ENCODE measurements at regions not wholly inside any gene's neighbourhood (a gene's known extent, or its start where the extent isn't known, plus 50 kb on each side); places are given as distances from the start of the nearest gene placed in this dataset.
"Not testable (repeated sequence)": the region's sequence is repeated elsewhere in the genome, so short reads cannot be mapped to it uniquely, and the experiment has no call there.

DNA sequence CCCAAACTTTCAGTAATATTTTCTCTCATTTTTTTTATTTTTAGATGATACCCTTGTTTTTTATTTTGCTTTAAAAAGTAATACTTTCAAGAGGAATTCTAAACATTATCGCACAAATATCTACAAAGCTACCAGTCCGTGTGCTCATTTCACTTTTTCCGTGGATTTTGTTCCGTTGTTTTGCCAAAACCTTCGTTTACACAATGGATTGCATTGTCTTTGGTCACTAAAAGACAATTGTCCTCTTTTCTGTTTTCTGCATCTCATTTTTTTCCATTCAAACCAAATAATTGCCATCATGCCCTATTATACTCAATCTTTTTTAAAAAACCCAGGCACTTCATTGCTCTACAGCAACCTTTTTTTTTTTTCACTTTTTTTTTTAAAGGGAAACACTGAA lies 214.9 kb downstream of the CXXC4 start:
- Histone ChIP-seq H3K4me2 (ENCODE audit: low read length) (no peak overlapping the region), H3F3A (ENCODE audit: low read length, unreplicated experiment) (no peaks in the 10 kb centered on the region), H3K4me1 (ENCODE audit: insufficient read depth, low read length) (no peaks in the 10 kb centered on the region), H3K36me3 (ENCODE audit: low read depth, low read length) (no peaks in the 10 kb centered on the region), H3K9ac (ENCODE audit: low read length) (no peak overlapping the region), H2AFZ (ENCODE audit: low read length) (no peak overlapping the region), H3K9me2 (replicated peaks; ENCODE audit: low read length) (no peaks in the 10 kb centered on the region), H3K79me2 (ENCODE audit: low read length) (no peaks in the 10 kb centered on the region), H4K20me1 (ENCODE audit: low read length) (no peaks in the 10 kb centered on the region), H3K9me3 (ENCODE audit: low read length) (no peaks in the 10 kb centered on the region), H3K27ac (ENCODE audit: low read length) (no peak overlapping the region), H3K4me3 (ENCODE audit: low read length) (no peak overlapping the region), H3K27me3 (ENCODE audit: low read length) (peaks cover 7% of the 10 kb centered on the region; the same call in 1 of the 2 replicates)
- intact Hi-C loops (cut with micrococcal nuclease), result no loop called here
- ChIA-PET CTCF (no interaction called here), POLR2A (ENCODE audit: unreplicated experiment) (no interaction called here)
- no peak for DNase-seq
- no TSS peak for BruUV-seq (replicated peaks)
- TF ChIP-seq, protein P1, sequence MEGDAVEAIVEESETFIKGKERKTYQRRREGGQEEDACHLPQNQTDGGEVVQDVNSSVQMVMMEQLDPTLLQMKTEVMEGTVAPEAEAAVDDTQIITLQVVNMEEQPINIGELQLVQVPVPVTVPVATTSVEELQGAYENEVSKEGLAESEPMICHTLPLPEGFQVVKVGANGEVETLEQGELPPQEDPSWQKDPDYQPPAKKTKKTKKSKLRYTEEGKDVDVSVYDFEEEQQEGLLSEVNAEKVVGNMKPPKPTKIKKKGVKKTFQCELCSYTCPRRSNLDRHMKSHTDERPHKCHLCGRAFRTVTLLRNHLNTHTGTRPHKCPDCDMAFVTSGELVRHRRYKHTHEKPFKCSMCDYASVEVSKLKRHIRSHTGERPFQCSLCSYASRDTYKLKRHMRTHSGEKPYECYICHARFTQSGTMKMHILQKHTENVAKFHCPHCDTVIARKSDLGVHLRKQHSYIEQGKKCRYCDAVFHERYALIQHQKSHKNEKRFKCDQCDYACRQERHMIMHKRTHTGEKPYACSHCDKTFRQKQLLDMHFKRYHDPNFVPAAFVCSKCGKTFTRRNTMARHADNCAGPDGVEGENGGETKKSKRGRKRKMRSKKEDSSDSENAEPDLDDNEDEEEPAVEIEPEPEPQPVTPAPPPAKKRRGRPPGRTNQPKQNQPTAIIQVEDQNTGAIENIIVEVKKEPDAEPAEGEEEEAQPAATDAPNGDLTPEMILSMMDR (conservative IDR thresholded peaks at IDR 0.05; ENCODE audit: low read depth, low read length), result no peak
- TF ChIP-seq EZH2 (IDR thresholded peaks at IDR 0.05; ENCODE audit: low read length, unreplicated experiment) (no peak), EZH2phosphoT487 (IDR thresholded peaks at IDR 0.05; ENCODE audit: borderline replicate concordance, low read length) (no peak)
- ATAC-seq, result no peak

DNA sequence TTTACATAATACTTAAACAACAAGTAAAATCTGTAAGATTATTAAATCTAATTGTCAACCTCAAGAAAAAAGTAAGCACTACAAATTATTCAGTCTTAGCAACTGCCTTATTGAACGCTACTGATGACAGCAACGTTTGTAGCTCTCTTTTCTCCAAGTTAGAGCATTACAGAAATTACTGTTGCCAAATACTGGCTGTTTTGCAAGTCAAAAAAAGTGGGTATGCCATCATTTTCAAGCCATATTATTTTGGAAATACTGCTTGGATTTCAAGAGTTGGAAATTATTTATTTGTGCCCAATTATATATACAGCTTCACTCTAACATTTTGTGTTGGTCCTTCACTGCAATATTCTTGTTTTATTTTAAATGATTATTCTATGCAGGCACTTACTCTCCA lies 221.7 kb downstream of the CXXC4 start:
- Histone ChIP-seq H3K27me3 (ENCODE audit: low read length) (no peaks in the 10 kb centered on the region; the same call in 1 of the 2 replicates), H3K9ac (ENCODE audit: low read length) (no peak overlapping the region), H3K27ac (ENCODE audit: low read length) (no peak overlapping the region), H3K4me2 (ENCODE audit: low read length) (no peak overlapping the region), H3K79me2 (ENCODE audit: low read length) (no peaks in the 10 kb centered on the region), H3F3A (ENCODE audit: low read length, unreplicated experiment) (no peaks in the 10 kb centered on the region), H3K9me2 (replicated peaks; ENCODE audit: low read length) (no peaks in the 10 kb centered on the region), H2AFZ (ENCODE audit: low read length) (no peak overlapping the region), H3K4me3 (ENCODE audit: low read length) (no peak overlapping the region), H3K36me3 (ENCODE audit: low read depth, low read length) (no peaks in the 10 kb centered on the region), H3K4me1 (ENCODE audit: insufficient read depth, low read length) (no peaks in the 10 kb centered on the region), H4K20me1 (ENCODE audit: low read length) (no peaks in the 10 kb centered on the region), H3K9me3 (ENCODE audit: low read length) (no peaks in the 10 kb centered on the region)
- ChIA-PET CTCF (no interaction called here), POLR2A (ENCODE audit: unreplicated experiment) (no interaction called here)
- intact Hi-C loops (cut with micrococcal nuclease), result no loop called here
- no peak for TF ChIP-seq EZH2phosphoT487 (IDR thresholded peaks at IDR 0.05; ENCODE audit: borderline replicate concordance, low read length)
- no peak for TF ChIP-seq EZH2 (IDR thresholded peaks at IDR 0.05; ENCODE audit: low read length, unreplicated experiment)
- TF ChIP-seq, protein P1 (conservative IDR thresholded peaks at IDR 0.05; ENCODE audit: low read depth, low read length), result no peak
- ATAC-seq (no peak), DNase-seq (no peak)
- BruUV-seq (replicated peaks), result no TSS peak

DNA sequence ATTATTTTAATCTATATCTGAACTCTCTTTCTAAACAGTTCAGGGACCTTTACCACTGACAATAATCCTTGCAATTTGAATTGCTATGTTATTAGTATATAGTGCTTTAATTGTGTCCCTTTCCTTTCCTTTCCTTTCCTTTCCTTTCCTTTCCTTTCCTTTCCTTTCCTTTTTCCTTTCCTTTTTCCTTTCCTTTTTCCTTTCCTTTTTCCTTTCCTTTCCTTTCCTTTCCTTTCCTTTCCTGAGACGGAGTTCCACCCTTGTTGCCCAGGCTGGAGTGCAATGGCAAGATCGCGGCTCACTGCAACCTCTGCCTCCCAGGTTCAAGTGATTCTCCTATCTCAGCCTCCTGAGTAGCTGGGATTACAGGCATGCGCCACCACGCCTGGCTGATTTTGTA lies 225.1 kb downstream of the CXXC4 start:
- H3K9ac ChIP-seq (ENCODE audit: low read length); H3K9me2 ChIP-seq (replicated peaks; ENCODE audit: low read length); H3K27ac ChIP-seq (ENCODE audit: low read length); DNase-seq; POLR2A ChIA-PET (ENCODE audit: unreplicated experiment); H2AFZ ChIP-seq (ENCODE audit: low read length); intact Hi-C loops (cut with micrococcal nuclease); H3K4me3 ChIP-seq (ENCODE audit: low read length); H3K4me2 ChIP-seq (ENCODE audit: low read length); BruUV-seq (replicated peaks); H4K20me1 ChIP-seq (ENCODE audit: low read length); H3K27me3 ChIP-seq (ENCODE audit: low read length); H3K4me1 ChIP-seq (ENCODE audit: insufficient read depth, low read length); H3K9me3 ChIP-seq (ENCODE audit: low read length); CTCF ChIA-PET; H3K36me3 ChIP-seq (ENCODE audit: low read depth, low read length); ATAC-seq; H3K79me2 ChIP-seq (ENCODE audit: low read length); H3F3A ChIP-seq (ENCODE audit: low read length, unreplicated experiment): not testable (repeated sequence)

Measured in PC-3 (cell line).